Parathyroid adenoma (tissue), 2 donors: ENCODE measurements at regions not wholly inside any gene's neighbourhood (a gene's known extent, or its start where the extent isn't known, plus 50 kb on each side); places are given as distances from the start of the nearest gene placed in this dataset.

Source experiments
- H2AFZ ChIP-seq: fragments of 300-600 bp; sonication (generic); one replicate; pipeline ENCODE4 v1.7.0; 2017; ENCODE audit warnings: antibody characterized with exemption, mild to moderate bottlenecking
- H3K27ac ChIP-seq: fragments of 300-600 bp; sonication (generic); one replicate; pipeline ENCODE4 v1.7.0; 2017
- H3K27me3 ChIP-seq: fragments of 300-600 bp; sonication (generic); one replicate; pipeline ENCODE4 v1.7.0; 2017; ENCODE audit warnings: low read length; ENCODE audit not compliant: control insufficient read depth, insufficient read depth
- H3K36me3 ChIP-seq: fragments of 300-600 bp; sonication (generic); one replicate; pipeline ENCODE4 v1.7.0; 2017; ENCODE audit warnings: low read length; ENCODE audit not compliant: control insufficient read depth, insufficient read depth
- H3K4me1 ChIP-seq: fragments of 300-600 bp; sonication (generic); one replicate; pipeline ENCODE4 v1.7.0; 2017; ENCODE audit warnings: control low read depth
- H3K4me2 ChIP-seq: fragments of 300-600 bp; sonication (generic); one replicate; pipeline ENCODE4 v1.7.0; 2017; ENCODE audit warnings: low read length
- H3K4me3 ChIP-seq: fragments of 300-600 bp; sonication (generic); one replicate; pipeline ENCODE4 v1.7.0; 2017; ENCODE audit warnings: low read depth, low read length
- H3K79me2 ChIP-seq: fragments of 300-600 bp; sonication (generic); one replicate; pipeline ENCODE4 v1.7.0; 2017; ENCODE audit warnings: control low read depth
- H3K9ac ChIP-seq: fragments of 300-600 bp; sonication (generic); one replicate; pipeline ENCODE4 v1.7.0; 2017; ENCODE audit warnings: mild to moderate bottlenecking
- H3K9me3 ChIP-seq: fragments of 300-600 bp; sonication (generic); one replicate; pipeline ENCODE4 v1.7.0; 2017; ENCODE audit warnings: low read length; ENCODE audit not compliant: control insufficient read depth
- CTCF ChIP-seq: fragments of 300-600 bp; sonication (generic); IDR thresholded peaks from one replicate; pipeline ENCODE4 v1.7.0; 2017; ENCODE audit warnings: antibody characterized with exemption, mild to moderate bottlenecking
- donor health status: primary hyperparathyroidism.

DNA sequence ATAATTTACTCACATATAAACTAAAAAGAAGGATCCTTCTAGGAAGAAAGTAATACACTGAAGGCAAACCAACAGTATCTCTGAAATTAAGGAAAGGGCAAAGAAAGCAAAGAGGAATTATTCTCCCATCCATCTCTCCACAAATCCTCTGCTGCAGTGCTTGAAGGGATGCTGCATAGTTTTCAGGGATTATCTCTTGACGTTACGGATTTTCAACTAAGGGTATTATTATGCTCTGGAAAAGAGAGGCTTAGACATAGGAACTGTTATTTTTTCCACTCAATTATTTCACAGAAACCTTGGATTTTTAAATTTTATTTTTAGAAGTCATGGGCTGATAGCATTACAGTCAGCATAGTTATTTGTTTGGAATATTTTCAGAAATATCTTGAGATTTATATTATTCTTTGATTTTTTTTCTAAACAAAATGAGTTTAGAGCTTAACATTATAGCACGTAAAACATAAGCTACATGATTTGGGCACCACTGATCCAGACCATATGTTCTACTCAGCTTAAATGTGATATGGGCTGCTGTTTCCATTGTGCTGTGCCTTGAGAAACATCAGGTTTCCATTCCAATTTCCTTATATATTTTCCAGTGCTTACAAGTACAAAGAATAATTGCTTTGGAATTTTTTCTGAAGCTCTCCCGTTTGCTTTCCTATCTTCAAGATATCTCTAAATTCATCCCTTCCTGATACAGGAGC, 57.9 kb upstream of the DCN start:
- no peak overlapping the region for H2AFZ ChIP-seq
- TF ChIP-seq CTCF, result no peak
- no peaks in the 10 kb centered on the region for H3K27me3 ChIP-seq
- no peak overlapping the region for H3K4me2 ChIP-seq
- H3K79me2 ChIP-seq, result no peaks in the 10 kb centered on the region
- H3K9ac ChIP-seq, result no peak overlapping the region
- no peaks in the 10 kb centered on the region for H3K36me3 ChIP-seq
- no peak overlapping the region for H3K27ac ChIP-seq
- no peaks in the 10 kb centered on the region for H3K4me1 ChIP-seq
- H3K4me3 ChIP-seq, result no peak overlapping the region
- no peaks in the 10 kb centered on the region for H3K9me3 ChIP-seq

DNA sequence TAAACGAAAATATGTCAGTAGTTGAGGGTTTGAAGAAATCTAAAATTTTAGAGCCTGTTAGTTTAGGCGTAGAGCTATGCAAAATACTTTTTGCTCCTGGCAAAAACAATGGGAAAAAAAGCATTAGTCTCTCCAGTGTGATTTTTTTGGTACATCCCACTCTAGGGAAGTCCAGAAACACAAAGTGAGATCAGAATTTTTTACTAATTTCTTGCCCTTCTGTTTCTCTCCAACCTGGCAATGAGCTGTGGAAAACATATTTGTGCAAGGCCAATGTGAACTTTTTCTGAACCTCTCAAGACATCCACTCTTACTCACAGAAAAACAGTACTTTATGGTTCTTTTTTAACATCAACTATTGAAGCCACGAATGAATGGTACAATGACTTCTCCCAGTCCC, 56.9 kb upstream of the DCN start:
- no peak for TF ChIP-seq CTCF
- Histone ChIP-seq H3K9me3 (no peaks in the 10 kb centered on the region), H3K79me2 (no peaks in the 10 kb centered on the region), H3K27me3 (no peaks in the 10 kb centered on the region), H3K36me3 (no peaks in the 10 kb centered on the region), H2AFZ (no peak overlapping the region), H3K4me3 (no peak overlapping the region), H3K4me2 (no peak overlapping the region), H3K27ac (no peak overlapping the region), H3K4me1 (no peaks in the 10 kb centered on the region), H3K9ac (no peak overlapping the region)
